ENCODE measurements at regions not wholly inside any gene's neighbourhood (a gene's known extent, or its start where the extent isn't known, plus 50 kb on each side); places are given as distances from the start of the nearest gene placed in this dataset.

GRCh38 chr1:187871177-187871845 lies 1042.6 kb downstream of the PLA2G4A start:
- Histone ChIP-seq H3K4me1 (no peaks in the 10 kb centered on the region), H3K27ac (no peak overlapping the region), H3K36me3 (no peaks in the 10 kb centered on the region), H3K4me3 (no peak overlapping the region), H3K9me3 (no peaks in the 10 kb centered on the region), H3K27me3 (no peaks in the 10 kb centered on the region)
- no peak for TF ChIP-seq CTCF (IDR thresholded peaks at IDR 0.05)
- no peak for TF ChIP-seq POLR2A (IDR thresholded peaks at IDR 0.05)
- WGBS, 2 donors: 59 to 63% methylated on average over 2 of the region's 2 CpGs
- DNase-seq: no peak
- intact Hi-C loops (cut with DNase I): no loop called here

- 83 to 85% methylated on average over 3 of the region's 3 CpGs for WGBS, 2 donors
- TF ChIP-seq CTCF (IDR thresholded peaks at IDR 0.05) (no peak), POLR2A (IDR thresholded peaks at IDR 0.05) (no peak)
- H3K4me1 ChIP-seq: no peaks in the 10 kb centered on the region
- H3K27me3 ChIP-seq: no peaks in the 10 kb centered on the region
- H3K27ac ChIP-seq: no peak overlapping the region
- H3K4me3 ChIP-seq: no peak overlapping the region
- H3K36me3 ChIP-seq: no peaks in the 10 kb centered on the region
- DNase-seq: no peak
- no peaks in the 10 kb centered on the region for H3K9me3 ChIP-seq
- intact Hi-C loops (cut with DNase I): no loop called here
Measured at GRCh38 chr1:187872550-187872949, 1043.8 kb downstream of the PLA2G4A start.

GRCh38 chr1:187873126-187873525 lies 1044.4 kb downstream of the PLA2G4A start:
- intact Hi-C loops (cut with DNase I): no loop called here
- Histone ChIP-seq H3K27me3 (no peaks in the 10 kb centered on the region), H3K4me3 (no peak overlapping the region), H3K4me1 (no peaks in the 10 kb centered on the region), H3K9me3 (no peaks in the 10 kb centered on the region), H3K36me3 (no peaks in the 10 kb centered on the region), H3K27ac (no peak overlapping the region)
- 60 to 66% methylated on average over 2 of the region's 2 CpGs for WGBS, 2 donors
- TF ChIP-seq POLR2A (IDR thresholded peaks at IDR 0.05) (no peak), CTCF (IDR thresholded peaks at IDR 0.05) (no peak)
- DNase-seq: no peak

- WGBS, 2 donors: 90 to 95% methylated on average over 2 of the region's 2 CpGs
- intact Hi-C loops (cut with DNase I): no loop called here
Measured at GRCh38 chr1:187876775-187877174, 1048.0 kb downstream of the PLA2G4A start.

GRCh38 chr1:187877220-187877619 lies 1048.5 kb downstream of the PLA2G4A start:
- Histone ChIP-seq H3K36me3 (no peaks in the 10 kb centered on the region), H3K4me1 (no peaks in the 10 kb centered on the region), H3K27me3 (no peaks in the 10 kb centered on the region), H3K27ac (no peak overlapping the region), H3K4me3 (no peak overlapping the region), H3K9me3 (no peaks in the 10 kb centered on the region)
- WGBS, 2 donors: 61 to 63% methylated on average over 5 of the region's 5 CpGs
- DNase-seq: no peak
- no peak for TF ChIP-seq CTCF (IDR thresholded peaks at IDR 0.05)
- TF ChIP-seq POLR2A (IDR thresholded peaks at IDR 0.05): no peak
- intact Hi-C loops (cut with DNase I): no loop called here

More at GRCh38 chr1:187876775-187877174, 1048.0 kb downstream of the PLA2G4A start:
- no peak for DNase-seq
- no peaks in the 10 kb centered on the region for H3K36me3 ChIP-seq
- no peaks in the 10 kb centered on the region for H3K27me3 ChIP-seq
- H3K9me3 ChIP-seq: no peaks in the 10 kb centered on the region
- H3K27ac ChIP-seq: no peak overlapping the region
- no peak overlapping the region for H3K4me3 ChIP-seq
- H3K4me1 ChIP-seq: no peaks in the 10 kb centered on the region
- TF ChIP-seq POLR2A (IDR thresholded peaks at IDR 0.05) (no peak), CTCF (IDR thresholded peaks at IDR 0.05) (no peak)

All from esophagus squamous epithelium (tissue), 5 donors.